ENCODE measurements at regions not wholly inside any gene's neighbourhood (a gene's known extent, or its start where the extent isn't known, plus 50 kb on each side); places are given as distances from the start of the nearest gene placed in this dataset.

GRCh38 chr4:13765539-13765938, 138.0 kb upstream of the BOD1L1 start:
- ATAC-seq, result no peak
- in situ Hi-C loops (cut with MboI; ENCODE audit: low sequenced_read_pairs in 4 of 4), result no loop called here

DNA sequence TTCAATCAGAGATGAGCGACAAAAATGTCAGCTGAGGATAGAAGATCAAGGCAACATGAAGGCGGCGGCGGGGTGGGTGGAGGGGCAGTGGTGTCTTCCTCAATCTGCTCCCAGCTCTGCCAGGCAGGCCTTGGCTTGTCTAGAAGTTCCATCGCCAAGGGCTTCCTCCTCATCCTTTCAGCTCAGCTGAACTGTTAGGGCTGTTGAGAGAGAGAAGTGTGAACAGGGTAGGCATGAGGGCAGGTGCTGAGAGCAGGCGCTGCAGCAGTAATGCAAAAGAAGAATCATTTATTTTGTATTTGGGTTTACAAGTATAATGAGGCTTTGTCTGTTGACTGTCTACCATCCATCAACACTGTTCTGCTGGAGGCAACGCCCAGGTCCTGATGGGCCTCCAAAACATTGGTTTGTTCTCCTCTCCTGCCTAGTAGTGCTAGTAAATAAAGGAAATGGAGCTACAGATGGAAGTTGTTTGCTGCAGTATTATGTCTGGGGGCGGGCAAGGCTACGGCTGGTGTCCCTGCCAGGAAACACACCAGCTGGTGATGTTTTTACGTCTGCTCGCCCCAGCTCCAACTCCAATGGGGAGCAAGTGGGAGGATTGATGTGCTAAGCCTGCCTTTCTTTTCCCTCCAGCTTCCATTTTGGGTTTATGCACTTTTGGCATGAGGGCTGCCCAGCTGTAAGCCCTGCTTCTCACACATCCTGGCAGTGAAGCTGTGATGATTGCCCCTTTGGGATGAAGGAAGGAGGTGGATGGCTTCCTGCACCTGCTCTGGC, 139.4 kb upstream of the BOD1L1 start:
- in situ Hi-C loops (cut with MboI; ENCODE audit: low sequenced_read_pairs in 4 of 4), result no loop called here
- intact Hi-C loops (cut with DNase I; ENCODE audit: low total_unique reads), result no loop called here
- H3K4me3 ChIP-seq, result no peak overlapping the region
- H3K27ac ChIP-seq, result no peak overlapping the region
- TF ChIP-seq POLR2A (IDR thresholded peaks at IDR 0.05), result no peak
- no peak for TF ChIP-seq CTCF (IDR thresholded peaks at IDR 0.05 in 4 of 5, conservative IDR thresholded peaks at IDR 0.05 in 1 of 5)
- ATAC-seq, result no peak
- no peaks in the 10 kb centered on the region for H3K4me1 ChIP-seq
- H3K9me3 ChIP-seq, result no peaks in the 10 kb centered on the region
- no peaks in the 10 kb centered on the region for H3K36me3 ChIP-seq
- no peaks in the 10 kb centered on the region for H3K27me3 ChIP-seq
- no peak for DNase-seq

More at GRCh38 chr4:13765539-13765938, 138.0 kb upstream of the BOD1L1 start:
- no peak for DNase-seq
- Histone ChIP-seq H3K4me1 (no peaks in the 10 kb centered on the region), H3K4me3 (no peak overlapping the region), H3K9me3 (no peaks in the 10 kb centered on the region), H3K36me3 (no peaks in the 10 kb centered on the region), H3K27ac (no peak overlapping the region), H3K27me3 (no peaks in the 10 kb centered on the region)
- intact Hi-C loops (cut with DNase I; ENCODE audit: low total_unique reads), result no loop called here
- TF ChIP-seq POLR2A (IDR thresholded peaks at IDR 0.05) (no peak), CTCF (IDR thresholded peaks at IDR 0.05 in 4 of 5, conservative IDR thresholded peaks at IDR 0.05 in 1 of 5) (no peak)

GRCh38 chr4:13777341-13777740, 149.8 kb upstream of the BOD1L1 start:
- DNase-seq, result no peak
- Histone ChIP-seq H3K4me1 (no peaks in the 10 kb centered on the region), H3K36me3 (no peaks in the 10 kb centered on the region), H3K27me3 (no peaks in the 10 kb centered on the region), H3K27ac (no peak overlapping the region), H3K4me3 (no peak overlapping the region), H3K9me3 (no peaks in the 10 kb centered on the region)
- no peak for ATAC-seq
- in situ Hi-C loops (cut with MboI; ENCODE audit: low sequenced_read_pairs in 4 of 4), result no loop called here
- TF ChIP-seq POLR2A (IDR thresholded peaks at IDR 0.05) (no peak), CTCF (IDR thresholded peaks at IDR 0.05 in 4 of 5, conservative IDR thresholded peaks at IDR 0.05 in 1 of 5) (no peak)
- intact Hi-C loops (cut with DNase I; ENCODE audit: low total_unique reads), result no loop called here

DNA sequence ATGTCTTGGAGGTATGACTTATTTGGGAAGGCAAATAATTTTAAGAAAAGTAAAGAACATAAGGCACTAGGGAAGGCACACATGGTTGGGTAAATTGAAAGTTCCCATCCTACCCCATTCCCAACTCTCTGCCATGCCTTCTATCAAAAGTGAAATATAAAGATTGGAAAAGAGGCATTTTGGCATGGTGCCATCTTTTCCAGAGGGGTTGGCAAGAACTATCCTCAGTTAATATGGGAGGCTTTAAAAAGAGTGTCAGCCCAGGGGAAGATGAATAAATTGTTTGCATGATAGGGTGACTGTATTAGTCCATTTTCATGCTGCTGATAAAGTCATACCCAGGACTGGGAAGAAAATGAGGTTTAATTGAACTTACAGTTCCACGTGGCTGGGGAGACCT, 150.8 kb upstream of the BOD1L1 start:
- H3K27me3 ChIP-seq, result no peaks in the 10 kb centered on the region
- TF ChIP-seq POLR2A (IDR thresholded peaks at IDR 0.05) (no peak), CTCF (IDR thresholded peaks at IDR 0.05 in 4 of 5, conservative IDR thresholded peaks at IDR 0.05 in 1 of 5) (no peak)
- H3K4me1 ChIP-seq, result no peaks in the 10 kb centered on the region
- in situ Hi-C loops (cut with MboI; ENCODE audit: low sequenced_read_pairs in 4 of 4) (no loop called here), intact Hi-C loops (cut with DNase I; ENCODE audit: low total_unique reads) (no loop called here)
- H3K9me3 ChIP-seq, result no peaks in the 10 kb centered on the region
- no peaks in the 10 kb centered on the region for H3K36me3 ChIP-seq
- no peak for DNase-seq
- no peak overlapping the region for H3K27ac ChIP-seq
- H3K4me3 ChIP-seq, result no peak overlapping the region
- ATAC-seq, result no peak

DNA sequence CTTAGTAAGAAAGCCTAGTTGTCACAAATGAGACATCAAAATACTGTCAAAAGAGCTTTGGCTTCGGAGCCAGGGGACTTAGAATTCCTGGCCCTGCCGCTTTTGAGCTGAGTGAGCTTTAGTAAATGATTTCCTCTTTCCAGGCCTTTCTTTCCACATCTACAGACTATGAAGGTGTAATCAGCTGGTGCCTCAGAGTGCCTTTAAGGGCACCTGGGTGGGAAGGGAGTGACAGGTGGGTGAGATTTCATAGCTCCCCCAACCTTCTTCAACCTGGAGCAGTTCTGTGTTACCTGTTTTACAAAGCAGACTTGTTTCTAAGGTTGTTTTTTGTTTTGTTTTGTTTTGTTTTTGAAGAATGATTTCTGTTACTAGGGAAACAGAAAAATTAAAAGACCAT, 154.7 kb upstream of the BOD1L1 start:
- H3K4me1 ChIP-seq, result no peaks in the 10 kb centered on the region
- intact Hi-C loops (cut with DNase I; ENCODE audit: low total_unique reads) (no loop called here), in situ Hi-C loops (cut with MboI; ENCODE audit: low sequenced_read_pairs in 4 of 4) (no loop called here)
- no peak for ATAC-seq
- no peaks in the 10 kb centered on the region for H3K27me3 ChIP-seq
- H3K36me3 ChIP-seq, result no peaks in the 10 kb centered on the region
- H3K9me3 ChIP-seq, result no peaks in the 10 kb centered on the region
- H3K27ac ChIP-seq, result no peak overlapping the region
- TF ChIP-seq CTCF (IDR thresholded peaks at IDR 0.05 in 4 of 5, conservative IDR thresholded peaks at IDR 0.05 in 1 of 5) (no peak), POLR2A (IDR thresholded peaks at IDR 0.05) (no peak)
- H3K4me3 ChIP-seq, result no peak overlapping the region
- no peak for DNase-seq

All from gastrocnemius medialis (tissue), 4 donors.